ENCODE measurements at regions not wholly inside any gene's neighbourhood (a gene's known extent, or its start where the extent isn't known, plus 50 kb on each side); places are given as distances from the start of the nearest gene placed in this dataset.
"Not testable (repeated sequence)": the region's sequence is repeated elsewhere in the genome, so short reads cannot be mapped to it uniquely, and the experiment has no call there.

- TF ChIP-seq CTCF (optimal IDR thresholded peaks at IDR 0.05 in 1 of 3, IDR thresholded peaks at IDR 0.05 in 1 of 3, conservative IDR thresholded peaks at IDR 0.05 in 1 of 3; ENCODE audit: extremely low read depth in 1 of 3, insufficient read depth in 2 of 3, low read length in 3 of 3) (no peak), EZH2 (IDR thresholded peaks at IDR 0.05; ENCODE audit: low read length) (no peak)
- no peak overlapping the region for H3K27ac ChIP-seq (ENCODE audit: control insufficient read depth, insufficient read depth, low read length)
- H2AFZ ChIP-seq (ENCODE audit: control insufficient read depth, low read length), result no peak overlapping the region
- no peaks in the 10 kb centered on the region for H3K9me3 ChIP-seq (ENCODE audit: control insufficient read depth, low read depth, low read length)
- dilution Hi-C loops (cut with MboI; ENCODE audit: extremely low pct_ligation_motif_present, low sequenced_read_pairs), result no loop called here
- no peaks in the 10 kb centered on the region for H4K20me1 ChIP-seq (ENCODE audit: control insufficient read depth, extremely low read depth, insufficient read depth, low read length)
- H3K9ac ChIP-seq (ENCODE audit: control insufficient read depth, extremely low read depth, insufficient read depth, low read length), result no peak overlapping the region
- H3K4me2 ChIP-seq (ENCODE audit: control insufficient read depth, extremely low read depth, insufficient read depth, low read depth, low read length), result no peak overlapping the region
- no peak for FAIRE-seq
- H3K9me1 ChIP-seq (ENCODE audit: control insufficient read depth, extremely low read depth, insufficient read depth, low read length), result no peaks in the 10 kb centered on the region
- no peaks in the 10 kb centered on the region for H3K27me3 ChIP-seq (ENCODE audit: control insufficient read depth, extremely low read depth, insufficient read depth, low read length)
- no peak overlapping the region for H3K4me3 ChIP-seq (ENCODE audit: control insufficient read depth in 2 of 3, extremely low read depth in 1 of 3, insufficient read depth in 2 of 3, low read depth in 1 of 3, low read length in 3 of 3)
- H3K36me3 ChIP-seq (ENCODE audit: control insufficient read depth in 2 of 2, extremely low read depth in 1 of 2, insufficient read depth in 2 of 2, low read length in 2 of 2), result no peaks in the 10 kb centered on the region
- no peak for DNase-seq (ENCODE audit: low read depth, low spot score)
- no peaks in the 10 kb centered on the region for H3K79me2 ChIP-seq (ENCODE audit: control insufficient read depth, insufficient read depth, low read length)
- H3K4me1 ChIP-seq (ENCODE audit: control insufficient read depth, extremely low read depth, insufficient read depth, low read length), result no peaks in the 10 kb centered on the region
Observed at GRCh38 chr20:16828666-16829305, 80.6 kb downstream of the OTOR start.

DNA sequence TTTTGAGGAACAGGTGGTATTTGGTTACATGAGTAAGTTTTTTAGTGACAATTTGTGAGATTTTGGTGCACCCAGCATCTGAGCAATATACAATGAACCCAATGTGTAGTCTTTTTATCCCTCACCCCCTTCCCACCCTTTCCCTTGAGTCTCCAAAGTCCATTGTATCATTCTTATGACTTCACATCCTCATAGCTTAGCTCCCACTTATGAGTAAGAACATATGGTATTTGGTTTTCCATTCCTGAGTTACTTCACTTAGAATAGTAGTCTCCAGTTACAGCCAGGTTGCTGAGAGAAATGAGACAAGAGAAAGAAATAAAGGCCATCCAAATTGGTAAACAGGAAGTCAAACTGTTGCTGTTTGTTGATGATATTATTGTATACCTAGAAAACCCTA lies 87.5 kb downstream of the OTOR start:
- H3K36me3 ChIP-seq (ENCODE audit: control insufficient read depth in 2 of 2, extremely low read depth in 1 of 2, insufficient read depth in 2 of 2, low read length in 2 of 2); H3K79me2 ChIP-seq (ENCODE audit: control insufficient read depth, insufficient read depth, low read length); H3K9ac ChIP-seq (ENCODE audit: control insufficient read depth, extremely low read depth, insufficient read depth, low read length); H4K20me1 ChIP-seq (ENCODE audit: control insufficient read depth, extremely low read depth, insufficient read depth, low read length); H3K27me3 ChIP-seq (ENCODE audit: control insufficient read depth, extremely low read depth, insufficient read depth, low read length); dilution Hi-C loops (cut with MboI; ENCODE audit: extremely low pct_ligation_motif_present, low sequenced_read_pairs); H3K4me2 ChIP-seq (ENCODE audit: control insufficient read depth, extremely low read depth, insufficient read depth, low read depth, low read length); H3K27ac ChIP-seq (ENCODE audit: control insufficient read depth, insufficient read depth, low read length); H3K4me1 ChIP-seq (ENCODE audit: control insufficient read depth, extremely low read depth, insufficient read depth, low read length); H3K9me1 ChIP-seq (ENCODE audit: control insufficient read depth, extremely low read depth, insufficient read depth, low read length); H3K9me3 ChIP-seq (ENCODE audit: control insufficient read depth, low read depth, low read length); H2AFZ ChIP-seq (ENCODE audit: control insufficient read depth, low read length); DNase-seq (ENCODE audit: low read depth, low spot score); H3K4me3 ChIP-seq (ENCODE audit: control insufficient read depth in 2 of 3, extremely low read depth in 1 of 3, insufficient read depth in 2 of 3, low read depth in 1 of 3, low read length in 3 of 3); FAIRE-seq: not testable (repeated sequence)

DNA sequence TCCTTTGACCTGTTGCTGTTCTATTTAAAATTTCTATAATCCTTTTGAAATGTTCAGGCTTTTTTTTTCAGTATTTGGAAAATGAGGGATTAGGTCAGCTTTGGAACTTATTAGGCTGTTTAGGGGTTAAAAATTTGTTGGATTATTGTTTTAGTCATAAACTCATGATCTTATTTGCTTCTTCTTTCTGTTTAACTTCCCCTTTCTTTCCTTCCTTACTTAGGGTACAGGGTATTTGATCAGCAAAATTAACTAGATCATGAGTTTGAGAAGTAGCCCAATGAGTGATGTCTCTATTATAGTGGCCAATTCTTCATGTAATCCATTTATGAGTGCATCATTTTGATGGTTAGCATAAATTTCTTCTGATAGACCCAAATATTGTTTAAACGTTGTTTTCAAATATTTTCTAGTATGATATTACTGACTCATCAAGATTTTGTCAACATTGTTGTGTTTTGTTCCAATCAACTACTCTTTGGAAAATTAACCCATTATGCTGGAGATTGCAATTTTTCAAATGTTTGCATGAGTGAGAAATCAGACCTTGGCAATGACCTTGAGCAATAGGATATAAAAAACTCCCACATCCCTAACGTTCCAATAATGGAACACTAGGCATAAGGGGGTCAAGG lies 94.4 kb downstream of the OTOR start:
- Histone ChIP-seq H3K9me3 (ENCODE audit: control insufficient read depth, low read depth, low read length) (no peaks in the 10 kb centered on the region), H3K9ac (ENCODE audit: control insufficient read depth, extremely low read depth, insufficient read depth, low read length) (no peak overlapping the region), H2AFZ (ENCODE audit: control insufficient read depth, low read length) (no peak overlapping the region), H3K36me3 (ENCODE audit: control insufficient read depth in 2 of 2, extremely low read depth in 1 of 2, insufficient read depth in 2 of 2, low read length in 2 of 2) (no peaks in the 10 kb centered on the region), H3K9me1 (ENCODE audit: control insufficient read depth, extremely low read depth, insufficient read depth, low read length) (no peaks in the 10 kb centered on the region), H3K4me2 (ENCODE audit: control insufficient read depth, extremely low read depth, insufficient read depth, low read depth, low read length) (no peak overlapping the region), H3K27me3 (ENCODE audit: control insufficient read depth, extremely low read depth, insufficient read depth, low read length) (no peaks in the 10 kb centered on the region), H3K4me3 (ENCODE audit: control insufficient read depth in 2 of 3, extremely low read depth in 1 of 3, insufficient read depth in 2 of 3, low read depth in 1 of 3, low read length in 3 of 3) (no peak overlapping the region), H3K27ac (ENCODE audit: control insufficient read depth, insufficient read depth, low read length) (no peak overlapping the region), H3K4me1 (ENCODE audit: control insufficient read depth, extremely low read depth, insufficient read depth, low read length) (no peaks in the 10 kb centered on the region), H4K20me1 (ENCODE audit: control insufficient read depth, extremely low read depth, insufficient read depth, low read length) (no peaks in the 10 kb centered on the region), H3K79me2 (ENCODE audit: control insufficient read depth, insufficient read depth, low read length) (no peaks in the 10 kb centered on the region)
- DNase-seq (ENCODE audit: low read depth, low spot score) (no peak), FAIRE-seq (no peak)
- TF ChIP-seq CTCF (optimal IDR thresholded peaks at IDR 0.05 in 1 of 3, IDR thresholded peaks at IDR 0.05 in 1 of 3, conservative IDR thresholded peaks at IDR 0.05 in 1 of 3; ENCODE audit: extremely low read depth in 1 of 3, insufficient read depth in 2 of 3, low read length in 3 of 3), result no peak
- TF ChIP-seq EZH2 (IDR thresholded peaks at IDR 0.05; ENCODE audit: low read length), result no peak
- dilution Hi-C loops (cut with MboI; ENCODE audit: extremely low pct_ligation_motif_present, low sequenced_read_pairs), result no loop called here

All from keratinocyte (primary cell).